ENCODE measurements at regions not wholly inside any gene's neighbourhood (a gene's known extent, or its start where the extent isn't known, plus 50 kb on each side); places are given as distances from the start of the nearest gene placed in this dataset.

- Histone ChIP-seq H3K4me3 (ENCODE audit: low read depth, low read length) (no peak overlapping the region), H3K4me2 (ENCODE audit: low read length) (no peak overlapping the region), H3K79me2 (no peaks in the 10 kb centered on the region), H3K36me3 (ENCODE audit: control insufficient read depth, insufficient read depth, low read length) (no peaks in the 10 kb centered on the region), H2AFZ (no peak overlapping the region), H3K27ac (no peak overlapping the region), H3K9ac (no peak overlapping the region), H3K9me3 (ENCODE audit: control insufficient read depth, low read length) (no peaks in the 10 kb centered on the region), H3K27me3 (ENCODE audit: control insufficient read depth, insufficient read depth, low read length) (no peaks in the 10 kb centered on the region), H3K4me1 (no peaks in the 10 kb centered on the region)
- TF ChIP-seq CTCF (IDR thresholded peaks at IDR 0.05), result no peak
These were observed 52.8 kb upstream of the IL1RAPL2 start for GRCh38 chrX:104513162-104513561.

- TF ChIP-seq CTCF (IDR thresholded peaks at IDR 0.05), result no peak
- no peaks in the 10 kb centered on the region for H3K36me3 ChIP-seq (ENCODE audit: control insufficient read depth, insufficient read depth, low read length)
- H3K4me2 ChIP-seq (ENCODE audit: low read length), result no peak overlapping the region
- no peak overlapping the region for H3K27ac ChIP-seq
- no peaks in the 10 kb centered on the region for H3K27me3 ChIP-seq (ENCODE audit: control insufficient read depth, insufficient read depth, low read length)
- H3K4me1 ChIP-seq, result no peaks in the 10 kb centered on the region
- H3K79me2 ChIP-seq, result no peaks in the 10 kb centered on the region
- no peak overlapping the region for H3K9ac ChIP-seq
- no peak overlapping the region for H2AFZ ChIP-seq
- H3K4me3 ChIP-seq (ENCODE audit: low read depth, low read length), result no peak overlapping the region
- H3K9me3 ChIP-seq (ENCODE audit: control insufficient read depth, low read length), result no peaks in the 10 kb centered on the region
These were observed 55.2 kb upstream of the IL1RAPL2 start for GRCh38 chrX:104510801-104511200.

GRCh38 chrX:104502460-104502859, 63.5 kb upstream of the IL1RAPL2 start:
- Histone ChIP-seq H3K4me3 (ENCODE audit: low read depth, low read length) (no peak overlapping the region), H2AFZ (no peak overlapping the region), H3K27ac (no peak overlapping the region), H3K36me3 (ENCODE audit: control insufficient read depth, insufficient read depth, low read length) (no peaks in the 10 kb centered on the region), H3K4me1 (no peaks in the 10 kb centered on the region), H3K9ac (no peak overlapping the region), H3K27me3 (ENCODE audit: control insufficient read depth, insufficient read depth, low read length) (no peaks in the 10 kb centered on the region), H3K79me2 (no peaks in the 10 kb centered on the region), H3K9me3 (ENCODE audit: control insufficient read depth, low read length) (no peaks in the 10 kb centered on the region), H3K4me2 (ENCODE audit: low read length) (no peak overlapping the region)
- TF ChIP-seq CTCF (IDR thresholded peaks at IDR 0.05), result no peak

DNA sequence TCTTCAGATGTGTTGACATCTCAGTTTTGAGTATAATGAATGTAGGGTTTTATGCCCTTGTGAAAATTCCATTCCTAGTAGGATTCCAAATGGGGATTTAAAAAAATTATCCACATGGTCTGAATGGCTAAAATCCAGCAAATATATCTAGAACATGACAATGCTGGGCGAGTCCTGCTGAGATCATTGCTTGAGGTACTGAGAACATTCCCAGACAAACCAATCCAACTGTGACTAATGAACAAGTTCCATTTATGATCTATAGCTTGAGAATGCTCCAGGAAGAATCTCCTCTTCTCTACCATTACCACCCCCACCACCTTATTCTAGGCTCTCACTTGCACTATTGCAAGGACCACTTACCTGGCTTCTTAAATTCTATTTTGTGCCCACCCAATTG, 77.2 kb upstream of the IL1RAPL2 start:
- Histone ChIP-seq H3K36me3 (ENCODE audit: control insufficient read depth, insufficient read depth, low read length) (no peaks in the 10 kb centered on the region), H3K27me3 (ENCODE audit: control insufficient read depth, insufficient read depth, low read length) (no peaks in the 10 kb centered on the region), H3K9ac (no peak overlapping the region), H3K79me2 (no peaks in the 10 kb centered on the region), H3K27ac (no peak overlapping the region), H3K4me3 (ENCODE audit: low read depth, low read length) (no peak overlapping the region), H3K4me1 (no peaks in the 10 kb centered on the region), H3K9me3 (ENCODE audit: control insufficient read depth, low read length) (no peaks in the 10 kb centered on the region), H3K4me2 (ENCODE audit: low read length) (no peak overlapping the region), H2AFZ (no peak overlapping the region)
- no peak for TF ChIP-seq CTCF (IDR thresholded peaks at IDR 0.05)

GRCh38 chrX:104486691-104487090, 79.3 kb upstream of the IL1RAPL2 start:
- no peak overlapping the region for H3K4me2 ChIP-seq (ENCODE audit: low read length)
- no peak overlapping the region for H3K4me3 ChIP-seq (ENCODE audit: low read depth, low read length)
- no peaks in the 10 kb centered on the region for H3K4me1 ChIP-seq
- H3K27ac ChIP-seq, result no peak overlapping the region
- H3K9ac ChIP-seq, result no peak overlapping the region
- no peaks in the 10 kb centered on the region for H3K27me3 ChIP-seq (ENCODE audit: control insufficient read depth, insufficient read depth, low read length)
- no peaks in the 10 kb centered on the region for H3K9me3 ChIP-seq (ENCODE audit: control insufficient read depth, low read length)
- no peak overlapping the region for H2AFZ ChIP-seq
- no peaks in the 10 kb centered on the region for H3K79me2 ChIP-seq
- H3K36me3 ChIP-seq (ENCODE audit: control insufficient read depth, insufficient read depth, low read length), result no peaks in the 10 kb centered on the region
- TF ChIP-seq CTCF (IDR thresholded peaks at IDR 0.05), result no peak

All from parathyroid adenoma (tissue), 2 donors.